GM23248 (cell line): ENCODE measurements at regions not wholly inside any gene's neighbourhood (a gene's known extent, or its start where the extent isn't known, plus 50 kb on each side); places are given as distances from the start of the nearest gene placed in this dataset.

Experiments used
- EZH2 ChIP-seq: fragments of 200-600 bp; sonication (generic); IDR thresholded peaks from 2 replicates; pipeline ENCODE4 v1.6.1; 2018; ENCODE audit warnings: antibody characterized with exemption, mild to moderate bottlenecking; ENCODE audit not compliant: insufficient read depth, poor library complexity, severe bottlenecking
- EZH2phosphoT487 ChIP-seq: fragments of 200-600 bp; sonication (generic); IDR thresholded peaks from 2 replicates; pipeline ENCODE4 v1.6.1; 2018; ENCODE audit warnings: antibody characterized with exemption, moderate library complexity, mild to moderate bottlenecking, low read depth; ENCODE audit not compliant: insufficient read depth

- no peak for TF ChIP-seq EZH2phosphoT487
- no peak for TF ChIP-seq EZH2
Measured at GRCh38 chr5:73339051-73339575, 109.5 kb downstream of the FOXD1 start.
